Natural killer cell (primary cell): ENCODE measurements at regions not wholly inside any gene's neighbourhood (a gene's known extent, or its start where the extent isn't known, plus 50 kb on each side); places are given as distances from the start of the nearest gene placed in this dataset.
"Not testable (repeated sequence)": the region's sequence is repeated elsewhere in the genome, so short reads cannot be mapped to it uniquely, and the experiment has no call there.

ENCODE experiments used
- ATAC-seq, 3 donors: fragments of 150-1000 bp in 2 of 3; fragments of 200-7000 bp in 1 of 3; cut with Tn5 transposase; 1 replicate in 1 of 3; 2 replicates in 2 of 3; pipeline ENCODE4 v1.10.0; 2021; ENCODE audit warnings: mild to moderate bottlenecking in 2 of 3, moderate library complexity in 2 of 3
- DNase-seq, 2 donors: peaks; one replicate each; pipeline versions ENCODE4 v3.0.0 to v3.0.0-alpha.2; 2013 to 2021; ENCODE audit warnings: mixed read lengths in 1 of 2
- H3K27ac ChIP-seq: one replicate; pipeline ENCODE4 v1.5.1; 2013; ENCODE audit warnings: mild to moderate bottlenecking, low read length
- H3K27me3 ChIP-seq: one replicate; pipeline ENCODE4 v1.6.1; 2013; ENCODE audit warnings: low read length; ENCODE audit not compliant: control insufficient read depth, insufficient read depth
- H3K36me3 ChIP-seq: one replicate; pipeline ENCODE4 v1.6.1; 2013; ENCODE audit warnings: low read length; ENCODE audit not compliant: control insufficient read depth, insufficient read depth
- H3K4me1 ChIP-seq: one replicate; pipeline ENCODE4 v1.6.1; 2013; ENCODE audit warnings: low read length; ENCODE audit not compliant: control insufficient read depth, insufficient read depth
- H3K4me3 ChIP-seq: one replicate; pipeline ENCODE4 v1.5.1; 2013; ENCODE audit warnings: low read length
- H3K9me3 ChIP-seq: one replicate; pipeline ENCODE4 v1.6.1; 2013; ENCODE audit warnings: low read length; ENCODE audit not compliant: control insufficient read depth, insufficient read depth
- H3K27ac Mint-ChIP-seq, 2 donors: one replicate each; pipeline ENCODE4 v1.8.0; 2022; ENCODE audit warnings: mild to moderate bottlenecking in 2 of 2, mixed read lengths in 2 of 2, moderate library complexity in 1 of 2
- H3K27me3 Mint-ChIP-seq, 2 donors: one replicate each; pipeline ENCODE4 v1.8.0; 2022; ENCODE audit warnings: low read depth in 2 of 2, mixed read lengths in 2 of 2
- H3K36me3 Mint-ChIP-seq: one replicate; pipeline ENCODE4 v1.8.0; 2022; ENCODE audit warnings: mixed read lengths
- H3K4me1 Mint-ChIP-seq, 2 donors: one replicate each; pipeline ENCODE4 v1.8.0; 2022; ENCODE audit warnings: mixed read lengths in 2 of 2
- H3K4me3 Mint-ChIP-seq: one replicate; pipeline ENCODE4 v1.8.0; 2022; ENCODE audit warnings: mild to moderate bottlenecking, moderate library complexity, mixed read lengths
- H3K9me3 Mint-ChIP-seq, 2 donors: one replicate each; pipeline ENCODE4 v1.8.0; 2022; ENCODE audit warnings: mixed read lengths in 2 of 2
- CTCF ChIP-seq: fragments of 200-600 bp; IDR thresholded peaks from one replicate; pipeline ENCODE4 v1.8.0; 2022; ENCODE audit warnings: antibody characterized with exemption
- WGBS: methylation state at CpG from one replicate; pipeline ENCODE4 v1.1.7; 2013; ENCODE audit warnings: missing lambda C conversion rate; ENCODE audit not compliant: insufficient coverage; 5-methylcytosine and 5-hydroxymethylcytosine counted together
- intact Hi-C: fragments of 100-400 bp; cut with micrococcal nuclease; formaldehyde crosslinking; loops from one replicate; pipeline ENCODE4 v1.14.2; 2022

DNA sequence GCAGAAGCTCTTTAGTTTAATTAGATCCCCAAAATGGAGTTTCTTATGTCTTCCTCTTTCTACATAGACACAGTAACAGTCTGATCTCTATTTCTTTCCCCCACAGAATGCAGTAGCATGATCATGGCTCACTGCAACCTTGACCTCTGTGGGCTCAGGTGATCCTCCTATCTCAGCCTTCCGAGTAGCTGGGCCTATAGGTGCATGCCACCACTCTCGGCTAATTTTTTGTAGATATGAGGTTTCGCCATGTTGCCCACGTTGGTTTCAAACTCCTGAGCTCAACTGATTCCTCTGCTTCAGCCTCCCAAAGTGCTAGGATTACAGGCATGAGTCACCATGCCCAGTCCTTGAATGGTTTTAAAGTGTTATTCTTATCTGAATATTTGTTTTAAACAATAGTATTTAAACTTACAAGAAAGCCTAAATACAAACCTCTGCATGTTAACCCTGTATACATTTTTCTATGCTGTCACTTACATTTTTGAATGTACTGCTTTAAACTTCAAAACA is 120.6 kb downstream of the GOSR1 start:
- no peak overlapping the region for H3K27ac ChIP-seq
- Mint-ChIP-seq H3K4me1 (peaks cover 23 to 26% of the 10 kb centered on the region in 2 donors), H3K27ac (no peak overlapping the region), H3K9me3 (no peaks in the 10 kb centered on the region), H3K4me3 (no peak overlapping the region), H3K27me3 (no peaks in the 10 kb centered on the region), H3K36me3 (no peaks in the 10 kb centered on the region)
- H3K4me1 ChIP-seq, result peaks cover 12% of the 10 kb centered on the region
- no peaks in the 10 kb centered on the region for H3K36me3 ChIP-seq
- no peaks in the 10 kb centered on the region for H3K27me3 ChIP-seq
- no peak overlapping the region for H3K4me3 ChIP-seq
- no peak for ATAC-seq
- no peak for DNase-seq
- no peak for TF ChIP-seq CTCF
- intact Hi-C loops, result no loop called here
- 91% methylated on average over 4 of the region's 4 CpGs for WGBS
- H3K9me3 ChIP-seq, result no peaks in the 10 kb centered on the region

DNA sequence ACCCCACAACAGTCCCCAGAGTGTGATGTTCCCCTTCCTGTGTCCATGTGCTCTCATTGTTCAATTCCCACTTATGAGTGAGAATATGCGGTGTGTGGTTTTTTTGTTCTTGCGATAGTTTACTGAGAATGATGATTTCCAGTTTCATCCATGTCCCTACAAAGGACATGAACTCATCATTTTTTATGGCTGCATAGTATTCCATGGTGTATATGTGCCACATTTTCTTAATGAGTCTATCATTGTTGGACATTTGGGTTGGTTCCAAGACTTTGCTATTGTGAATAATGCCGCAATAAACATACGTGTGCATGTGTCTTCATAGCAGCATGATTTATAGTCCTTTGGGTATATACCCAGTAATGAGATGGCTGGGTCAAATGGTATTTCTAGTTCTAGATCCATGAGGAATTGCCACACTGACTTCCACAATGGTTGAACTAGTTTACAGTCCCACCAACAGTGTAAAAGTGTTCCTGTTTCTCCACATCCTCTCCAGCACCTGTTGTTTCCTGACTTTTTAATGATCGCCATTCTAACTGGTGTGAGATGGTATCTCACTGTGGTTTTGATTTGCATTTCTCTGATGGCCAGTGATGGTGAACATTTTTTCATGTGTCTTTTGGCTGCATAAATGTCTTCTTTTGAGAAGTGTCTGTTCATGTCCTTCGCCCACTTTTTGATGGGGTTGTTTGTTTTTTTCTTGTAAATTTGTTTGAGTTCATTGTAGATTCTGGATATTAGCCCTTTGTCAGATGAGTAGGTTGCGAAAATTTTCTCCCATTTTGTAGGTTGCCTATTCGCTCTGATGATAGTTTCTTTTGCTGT is 120.0 kb downstream of the GOSR1 start:
- H3K27ac ChIP-seq, intact Hi-C loops, H3K27me3 Mint-ChIP-seq, H3K36me3 ChIP-seq, H3K27ac Mint-ChIP-seq, H3K4me3 ChIP-seq, DNase-seq, H3K27me3 ChIP-seq, H3K4me3 Mint-ChIP-seq, H3K9me3 Mint-ChIP-seq, H3K36me3 Mint-ChIP-seq, H3K9me3 ChIP-seq, ATAC-seq: not testable (repeated sequence)
- WGBS, result 100% methylated on average over 2 of the region's 8 CpGs
- H3K4me1 Mint-ChIP-seq, result peaks cover 22 to 24% of the 10 kb centered on the region in 2 donors
- peaks cover 12% of the 10 kb centered on the region for H3K4me1 ChIP-seq

- H3K4me3 ChIP-seq, H3K36me3 Mint-ChIP-seq, intact Hi-C loops, H3K36me3 ChIP-seq, DNase-seq, H3K4me1 ChIP-seq, ATAC-seq, H3K27me3 Mint-ChIP-seq, H3K27ac Mint-ChIP-seq, H3K4me3 Mint-ChIP-seq, H3K9me3 ChIP-seq, H3K27me3 ChIP-seq, H3K27ac ChIP-seq, H3K4me1 Mint-ChIP-seq, H3K9me3 Mint-ChIP-seq: not testable (repeated sequence)
- over 99% methylated on average over 6 of the region's 10 CpGs for WGBS
Observed at GRCh38 chr17:30594953-30595371, 117.8 kb downstream of the GOSR1 start.

GRCh38 chr17:30594223-30594952 is 117.2 kb downstream of the GOSR1 start:
- H3K27me3 ChIP-seq, result no peaks in the 10 kb centered on the region
- H3K27ac ChIP-seq, result no peak overlapping the region
- H3K4me3 ChIP-seq, result no peak overlapping the region
- no peaks in the 10 kb centered on the region for H3K36me3 Mint-ChIP-seq
- H3K4me3 Mint-ChIP-seq, result no peak overlapping the region
- no peak overlapping the region for H3K27ac Mint-ChIP-seq
- no peaks in the 10 kb centered on the region for H3K9me3 Mint-ChIP-seq
- peaks cover 1% of the 10 kb centered on the region for H3K4me1 ChIP-seq
- H3K27me3 Mint-ChIP-seq, result peaks cover 0 to 3% of the 10 kb centered on the region in 2 donors
- intact Hi-C loops, result no loop called here
- DNase-seq (no peak), ATAC-seq (no peak)
- H3K36me3 ChIP-seq, result no peaks in the 10 kb centered on the region
- WGBS, result 90% methylated on average over 16 of the region's 18 CpGs
- peaks cover 4% of the 10 kb centered on the region in 2 donors for H3K4me1 Mint-ChIP-seq
- no peaks in the 10 kb centered on the region for H3K9me3 ChIP-seq
- TF ChIP-seq CTCF, result no peak
